ENCODE measurements at regions not wholly inside any gene's neighbourhood (a gene's known extent, or its start where the extent isn't known, plus 50 kb on each side); places are given as distances from the start of the nearest gene placed in this dataset.

DNA sequence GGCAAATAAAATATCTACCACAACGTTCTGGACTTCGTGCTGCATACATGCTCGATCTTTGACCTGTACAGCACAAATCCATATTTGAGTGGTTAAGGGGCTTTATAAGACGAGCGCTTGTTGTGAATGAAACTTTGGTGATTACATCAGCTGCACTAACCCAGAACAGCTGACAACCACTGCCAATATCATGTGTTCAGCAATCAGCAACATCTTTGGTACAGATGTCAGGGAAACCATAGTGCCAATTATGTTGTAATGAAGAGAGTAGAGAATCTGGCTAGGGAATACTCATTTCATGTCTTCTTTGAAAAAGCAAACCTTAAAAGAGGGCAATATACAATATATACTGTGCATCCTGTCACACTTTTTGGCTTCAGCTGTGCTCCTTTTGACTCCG, 188.6 kb upstream of the NT5E start:
- Histone ChIP-seq H3K9me3 (ENCODE audit: control insufficient read depth, low read length) (no peaks in the 10 kb centered on the region), H3K18ac (ENCODE audit: low read depth in 1 of 2, low read length in 2 of 2) (no peak overlapping the region), H3K23ac (ENCODE audit: low read length in 2 of 2) (no peak overlapping the region), H2AFZ (ENCODE audit: low read depth, low read length) (no peak overlapping the region), H3K27me3 (ENCODE audit: control insufficient read depth in 1 of 2, insufficient read depth in 1 of 2, low read length in 2 of 2) (no peaks in the 10 kb centered on the region), H3K4me3 (ENCODE audit: insufficient read depth in 1 of 2, low read depth in 1 of 2, low read length in 2 of 2) (peak overlapping the region in 1 of 2 experiments; percentile 12), H2BK120ac (ENCODE audit: low read depth, low read length) (no peak overlapping the region), H2BK12ac (ENCODE audit: low read length in 2 of 2) (no peak overlapping the region), H3K4ac (ENCODE audit: low read depth in 1 of 2, low read length in 2 of 2) (no peak overlapping the region), H2AK5ac (ENCODE audit: low read length, severe bottlenecking) (no peak overlapping the region), H3K27ac (ENCODE audit: low read length, poor library complexity, severe bottlenecking) (no peak overlapping the region), H2BK15ac (ENCODE audit: low read depth, poor library complexity, severe bottlenecking) (no peak overlapping the region), H2BK5ac (ENCODE audit: low read depth, low read length, poor library complexity, severe bottlenecking) (no peak overlapping the region), H3K4me1 (ENCODE audit: control insufficient read depth, insufficient read depth, low read depth, low read length) (no peaks in the 10 kb centered on the region), H3K4me2 (ENCODE audit: low read length, poor library complexity, severe bottlenecking) (no peak overlapping the region), H4K8ac (ENCODE audit: low read length) (no peak overlapping the region), H3K14ac (ENCODE audit: low read length in 2 of 2) (no peak overlapping the region), H3K79me1 (replicated peaks; ENCODE audit: low read length, poor library complexity, severe bottlenecking) (no peaks in the 10 kb centered on the region), H3K9ac (ENCODE audit: low read length) (peak overlapping the region; percentile 17), H3K36me3 (ENCODE audit: control insufficient read depth in 1 of 2, insufficient read depth in 2 of 2, low read depth in 1 of 2, low read length in 2 of 2) (no peaks in the 10 kb centered on the region), H4K91ac (ENCODE audit: low read length) (no peak overlapping the region)
- no peak for DNase-seq
- WGBS: 96% methylated on average over 6 of the region's 6 CpGs

DNA sequence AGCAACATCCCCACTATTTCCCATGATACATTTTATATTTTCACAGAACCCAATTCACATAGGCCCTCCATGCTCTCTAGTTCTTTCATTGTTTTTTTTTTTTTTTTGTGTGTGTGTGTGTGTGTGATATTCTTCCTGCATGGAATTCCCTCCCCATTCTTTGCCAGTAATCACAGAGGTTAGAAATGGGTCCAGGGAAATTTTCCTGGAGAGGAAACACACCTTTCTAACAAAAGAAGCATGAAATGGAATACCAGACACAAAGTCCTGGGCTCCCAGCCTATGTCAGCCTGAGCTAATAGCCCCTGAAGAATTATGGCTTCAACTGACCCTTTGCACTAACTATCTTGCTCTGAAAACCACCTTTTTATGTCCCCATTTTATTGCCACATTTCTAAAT, 194.2 kb upstream of the NT5E start:
- no peak overlapping the region for H3K18ac ChIP-seq (ENCODE audit: low read depth in 1 of 2, low read length in 2 of 2)
- H3K79me1 ChIP-seq (replicated peaks; ENCODE audit: low read length, poor library complexity, severe bottlenecking): no peaks in the 10 kb centered on the region
- H3K4me3 ChIP-seq (ENCODE audit: insufficient read depth in 1 of 2, low read depth in 1 of 2, low read length in 2 of 2): no peak overlapping the region

DNA sequence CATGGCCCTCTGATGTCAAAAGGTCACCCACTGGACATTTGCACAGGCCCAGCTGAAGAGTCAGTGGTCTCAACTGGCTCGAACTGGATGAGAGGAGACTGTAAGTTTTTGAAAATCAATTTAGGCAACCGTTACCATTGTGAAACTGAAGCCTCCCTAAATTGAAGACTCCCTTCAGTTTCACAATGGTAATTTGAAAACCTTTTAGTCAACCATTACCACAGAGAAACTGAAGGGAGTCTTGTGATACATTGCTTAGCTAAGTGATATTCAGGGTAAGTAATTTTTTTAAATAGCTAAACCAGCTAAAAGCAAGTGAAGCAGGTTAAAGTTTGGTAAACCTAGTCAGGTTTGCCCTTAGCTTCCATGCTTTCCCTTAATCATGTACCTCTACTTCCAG, 197.3 kb upstream of the NT5E start:
- no peak overlapping the region for H3K9ac ChIP-seq (ENCODE audit: low read length)
- no peaks in the 10 kb centered on the region for H3K27me3 ChIP-seq (ENCODE audit: control insufficient read depth in 1 of 2, insufficient read depth in 1 of 2, low read length in 2 of 2)
- H2AK5ac ChIP-seq (ENCODE audit: low read length, severe bottlenecking): no peak overlapping the region
- no peaks in the 10 kb centered on the region for H3K36me3 ChIP-seq (ENCODE audit: control insufficient read depth in 1 of 2, insufficient read depth in 2 of 2, low read depth in 1 of 2, low read length in 2 of 2)
- no peak overlapping the region for H4K8ac ChIP-seq (ENCODE audit: low read length)
- no peak overlapping the region for H2BK15ac ChIP-seq (ENCODE audit: low read depth, poor library complexity, severe bottlenecking)
- no peak overlapping the region for H3K23ac ChIP-seq (ENCODE audit: low read length in 2 of 2)
- peaks cover 20% of the 10 kb centered on the region for H3K9me3 ChIP-seq (ENCODE audit: control insufficient read depth, low read length)
- H2BK5ac ChIP-seq (ENCODE audit: low read depth, low read length, poor library complexity, severe bottlenecking): no peak overlapping the region
- H3K27ac ChIP-seq (ENCODE audit: low read length, poor library complexity, severe bottlenecking): no peak overlapping the region
- H3K18ac ChIP-seq (ENCODE audit: low read depth in 1 of 2, low read length in 2 of 2): no peak overlapping the region
- no peaks in the 10 kb centered on the region for H3K79me1 ChIP-seq (replicated peaks; ENCODE audit: low read length, poor library complexity, severe bottlenecking)
- no peak overlapping the region for H3K4ac ChIP-seq (ENCODE audit: low read depth in 1 of 2, low read length in 2 of 2)
- no peak overlapping the region for H4K91ac ChIP-seq (ENCODE audit: low read length)
- WGBS: 50% methylated on average over 1 of the region's 2 CpGs
- no peak overlapping the region for H3K14ac ChIP-seq (ENCODE audit: low read length in 2 of 2)
- DNase-seq: no peak
- H3K4me3 ChIP-seq (ENCODE audit: insufficient read depth in 1 of 2, low read depth in 1 of 2, low read length in 2 of 2): no peak overlapping the region
- H2BK12ac ChIP-seq (ENCODE audit: low read length in 2 of 2): no peak overlapping the region
- H2AFZ ChIP-seq (ENCODE audit: low read depth, low read length): no peak overlapping the region
- no peak overlapping the region for H3K4me2 ChIP-seq (ENCODE audit: low read length, poor library complexity, severe bottlenecking)
- no peaks in the 10 kb centered on the region for H3K4me1 ChIP-seq (ENCODE audit: control insufficient read depth, insufficient read depth, low read depth, low read length)
- H2BK120ac ChIP-seq (ENCODE audit: low read depth, low read length): no peak overlapping the region

More for the DNA sequence above, 194.2 kb upstream of the NT5E start:
- no peak for DNase-seq
- H3K36me3 ChIP-seq (ENCODE audit: control insufficient read depth in 1 of 2, insufficient read depth in 2 of 2, low read depth in 1 of 2, low read length in 2 of 2): no peaks in the 10 kb centered on the region
- no peak overlapping the region for H2BK12ac ChIP-seq (ENCODE audit: low read length in 2 of 2)
- no peak overlapping the region for H3K27ac ChIP-seq (ENCODE audit: low read length, poor library complexity, severe bottlenecking)
- no peak overlapping the region for H4K8ac ChIP-seq (ENCODE audit: low read length)
- H3K9ac ChIP-seq (ENCODE audit: low read length): no peak overlapping the region
- no peak overlapping the region for H3K23ac ChIP-seq (ENCODE audit: low read length in 2 of 2)
- no peak overlapping the region for H4K91ac ChIP-seq (ENCODE audit: low read length)
- no peaks in the 10 kb centered on the region for H3K4me1 ChIP-seq (ENCODE audit: control insufficient read depth, insufficient read depth, low read depth, low read length)
- no peak overlapping the region for H2AK5ac ChIP-seq (ENCODE audit: low read length, severe bottlenecking)
- H3K27me3 ChIP-seq (ENCODE audit: control insufficient read depth in 1 of 2, insufficient read depth in 1 of 2, low read length in 2 of 2): no peaks in the 10 kb centered on the region
- no peak overlapping the region for H3K4me2 ChIP-seq (ENCODE audit: low read length, poor library complexity, severe bottlenecking)
- H2AFZ ChIP-seq (ENCODE audit: low read depth, low read length): no peak overlapping the region
- no peak overlapping the region for H2BK15ac ChIP-seq (ENCODE audit: low read depth, poor library complexity, severe bottlenecking)
- H2BK5ac ChIP-seq (ENCODE audit: low read depth, low read length, poor library complexity, severe bottlenecking): no peak overlapping the region
- H2BK120ac ChIP-seq (ENCODE audit: low read depth, low read length): no peak overlapping the region
- H3K4ac ChIP-seq (ENCODE audit: low read depth in 1 of 2, low read length in 2 of 2): no peak overlapping the region
- peaks cover 10% of the 10 kb centered on the region for H3K9me3 ChIP-seq (ENCODE audit: control insufficient read depth, low read length)
- H3K14ac ChIP-seq (ENCODE audit: low read length in 2 of 2): no peak overlapping the region

DNA sequence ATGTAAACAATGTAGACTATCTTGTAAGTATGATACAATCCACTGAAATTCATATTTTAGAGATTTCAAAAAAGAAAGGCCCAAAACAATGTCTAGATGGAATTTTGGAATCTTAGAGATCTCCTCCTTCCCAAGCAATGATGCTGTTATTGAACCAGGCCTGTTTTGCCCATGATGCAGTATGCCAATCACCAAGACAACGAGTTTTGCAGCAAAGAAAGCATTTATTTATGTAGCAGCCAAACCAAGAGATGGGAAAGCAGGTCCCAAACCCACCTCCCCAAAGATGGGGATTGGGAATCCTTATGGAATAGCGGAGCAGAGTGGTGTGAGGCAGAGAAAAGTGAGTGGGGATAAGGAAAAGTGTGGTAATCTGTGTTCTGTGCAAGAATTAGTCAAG, 197.8 kb upstream of the NT5E start:
- Histone ChIP-seq H2BK5ac (ENCODE audit: low read depth, low read length, poor library complexity, severe bottlenecking) (no peak overlapping the region), H3K9ac (ENCODE audit: low read length) (no peak overlapping the region)

More for the DNA sequence above, 197.8 kb upstream of the NT5E start:
- peaks cover 20% of the 10 kb centered on the region for H3K9me3 ChIP-seq (ENCODE audit: control insufficient read depth, low read length)
- H3K79me1 ChIP-seq (replicated peaks; ENCODE audit: low read length, poor library complexity, severe bottlenecking): no peaks in the 10 kb centered on the region
- H2BK120ac ChIP-seq (ENCODE audit: low read depth, low read length): no peak overlapping the region
- no peak for DNase-seq
- no peak overlapping the region for H3K14ac ChIP-seq (ENCODE audit: low read length in 2 of 2)
- H2BK15ac ChIP-seq (ENCODE audit: low read depth, poor library complexity, severe bottlenecking): no peak overlapping the region
- no peaks in the 10 kb centered on the region for H3K27me3 ChIP-seq (ENCODE audit: control insufficient read depth in 1 of 2, insufficient read depth in 1 of 2, low read length in 2 of 2)
- no peak overlapping the region for H3K4ac ChIP-seq (ENCODE audit: low read depth in 1 of 2, low read length in 2 of 2)
- no peak overlapping the region for H2AK5ac ChIP-seq (ENCODE audit: low read length, severe bottlenecking)
- H4K91ac ChIP-seq (ENCODE audit: low read length): no peak overlapping the region
- H3K4me1 ChIP-seq (ENCODE audit: control insufficient read depth, insufficient read depth, low read depth, low read length): no peaks in the 10 kb centered on the region
- no peak overlapping the region for H3K4me3 ChIP-seq (ENCODE audit: insufficient read depth in 1 of 2, low read depth in 1 of 2, low read length in 2 of 2)
- no peak overlapping the region for H3K4me2 ChIP-seq (ENCODE audit: low read length, poor library complexity, severe bottlenecking)
- 35% methylated on average over 2 of the region's 2 CpGs for WGBS
- H3K18ac ChIP-seq (ENCODE audit: low read depth in 1 of 2, low read length in 2 of 2): no peak overlapping the region
- H2AFZ ChIP-seq (ENCODE audit: low read depth, low read length): no peak overlapping the region
- H4K8ac ChIP-seq (ENCODE audit: low read length): no peak overlapping the region
- no peak overlapping the region for H3K23ac ChIP-seq (ENCODE audit: low read length in 2 of 2)
- H3K36me3 ChIP-seq (ENCODE audit: control insufficient read depth in 1 of 2, insufficient read depth in 2 of 2, low read depth in 1 of 2, low read length in 2 of 2): no peaks in the 10 kb centered on the region
- H3K27ac ChIP-seq (ENCODE audit: low read length, poor library complexity, severe bottlenecking): no peak overlapping the region
- H2BK12ac ChIP-seq (ENCODE audit: low read length in 2 of 2): no peak overlapping the region

Measured in mesenchymal stem cell (in vitro differentiated cells and primary cell).